Loucy (cell line): ENCODE measurements at regions not wholly inside any gene's neighbourhood (a gene's known extent, or its start where the extent isn't known, plus 50 kb on each side); places are given as distances from the start of the nearest gene placed in this dataset.

Experiments
- CTCF ChIP-seq: fragments of 200-600 bp; sonication (generic); conservative IDR thresholded peaks from 2 replicates; pipeline ENCODE4 v1.5.1; 2014; ENCODE audit warnings: mild to moderate bottlenecking, antibody characterized with exemption, low read length
- EZH2phosphoT487 ChIP-seq: fragments of 200-600 bp; IDR thresholded peaks from 2 replicates; pipeline ENCODE4 v1.6.1; 2018; ENCODE audit warnings: antibody characterized with exemption, mild to moderate bottlenecking, moderate library complexity, borderline replicate concordance

- TF ChIP-seq CTCF (no peak), EZH2phosphoT487 (no peak)
Observed at GRCh38 chr7:8382004-8382730, 51.2 kb upstream of the NXPH1 start.
